HEK293 (cell line): ENCODE measurements at regions not wholly inside any gene's neighbourhood (a gene's known extent, or its start where the extent isn't known, plus 50 kb on each side); places are given as distances from the start of the nearest gene placed in this dataset.

Experiments used
- CTCF ChIA-PET: fragments of 350-600 bp; formaldehyde crosslinking; extraction: SDS; loops from one replicate; lab custom pipeline; 2021; ENCODE audit warnings: antibody characterized with exemption; lab: Yijun Ruan, JAX
- POLR2A ChIA-PET: fragments of 300-600 bp; formaldehyde crosslinking; extraction: SDS; loops from one replicate; lab custom pipeline; 2020; ENCODE audit warnings: antibody characterized with exemption, inconsistent platforms; lab: Yijun Ruan, JAX
- H3K27ac ChIP-seq: fragments of 200-500 bp; sonication (Bioruptor generic); 2 replicates; pipeline ENCODE4 v1.5.1; 2014; ENCODE audit warnings: low read depth, low read length, control low read depth, inconsistent platforms; ENCODE audit errors: extremely low read depth
- H3K36me3 ChIP-seq, 2 experiments: fragments of 200-500 bp in 1 of 2; sonication (Bioruptor generic) in 1 of 2; 1 replicate in 1 of 2; 2 replicates in 1 of 2; pipeline ENCODE4 v1.5.1; 2014 to 2017; ENCODE audit warnings: inconsistent platforms in 2 of 2, low read length in 2 of 2; ENCODE audit not compliant: control insufficient read depth in 2 of 2, insufficient read depth in 1 of 2
- H3K4me1 ChIP-seq: fragments of 200-500 bp; sonication (Bioruptor generic); 2 replicates; pipeline ENCODE4 v1.5.1; 2014; ENCODE audit warnings: mild to moderate bottlenecking, low read length, inconsistent platforms; ENCODE audit not compliant: control insufficient read depth, insufficient read depth
- H3K4me3 ChIP-seq: 2 replicates; pipeline ENCODE4 v1.5.1; 2011; ENCODE audit warnings: low read depth, mild to moderate bottlenecking, control low read depth, low read length, moderate library complexity
- H3K9me3 ChIP-seq: fragments of 200-500 bp; sonication (Bioruptor generic); 2 replicates; pipeline ENCODE4 v1.5.1; 2014; ENCODE audit warnings: low read depth, low read length, inconsistent platforms; ENCODE audit not compliant: control insufficient read depth, insufficient read depth
- GFI1B ChIP-seq: fragments of 450-650 bp; formaldehyde crosslinking; IDR thresholded peaks from 2 replicates; pipeline ENCODE4 v1.5.1; 2016; ENCODE audit warnings: missing biosample characterization, missing genetic modification characterization
- GLIS2 ChIP-seq: fragments of 450-650 bp; formaldehyde crosslinking; IDR thresholded peaks from 2 replicates; pipeline ENCODE4 v1.5.1; 2016; ENCODE audit warnings: missing biosample characterization, missing genetic modification characterization
- HOXC10 ChIP-seq: sonication (generic); formaldehyde crosslinking; IDR thresholded peaks from 2 replicates; pipeline ENCODE4 v1.8.1; 2023; ENCODE audit warnings: mild to moderate bottlenecking, missing genetic modification reagents
- IKZF3 ChIP-seq: fragments of 450-650 bp; IDR thresholded peaks from 2 replicates; pipeline ENCODE4 v1.5.0; 2018; ENCODE audit warnings: missing biosample characterization, mild to moderate bottlenecking, missing genetic modification characterization, moderate library complexity
- KLF8 ChIP-seq: fragments of 450-650 bp; formaldehyde crosslinking; IDR thresholded peaks from 2 replicates; pipeline ENCODE4 v1.5.1; 2016; ENCODE audit warnings: missing biosample characterization, missing genetic modification characterization
- YY2 ChIP-seq: fragments of 450-650 bp; formaldehyde crosslinking; IDR thresholded peaks from 2 replicates; pipeline ENCODE4 v1.5.1; 2016; ENCODE audit warnings: missing biosample characterization, missing genetic modification characterization
- ZBTB20 ChIP-seq: fragments of 450-650 bp; formaldehyde crosslinking; IDR thresholded peaks from 2 replicates; pipeline ENCODE4 v1.5.1; 2016; ENCODE audit warnings: missing biosample characterization, missing genetic modification characterization
- ZFP37 ChIP-seq: fragments of 450-650 bp; formaldehyde crosslinking; IDR thresholded peaks from 2 replicates; pipeline ENCODE4 v1.5.1; 2016; ENCODE audit warnings: missing biosample characterization, missing genetic modification characterization
- ZIC2 ChIP-seq: fragments of 450-650 bp; formaldehyde crosslinking; IDR thresholded peaks from 2 replicates; pipeline ENCODE4 v1.5.1; 2016; ENCODE audit warnings: missing biosample characterization, missing genetic modification characterization
- ZNF112 ChIP-seq: fragments of 450-650 bp; formaldehyde crosslinking; IDR thresholded peaks from 2 replicates; pipeline ENCODE4 v1.5.0; 2017; ENCODE audit warnings: missing biosample characterization, missing genetic modification characterization
- ZNF140 ChIP-seq: fragments of 450-650 bp; formaldehyde crosslinking; IDR thresholded peaks from 2 replicates; pipeline ENCODE4 v1.5.1; 2016; ENCODE audit warnings: missing biosample characterization, missing genetic modification characterization
- ZNF16 ChIP-seq: fragments of 450-650 bp; formaldehyde crosslinking; IDR thresholded peaks from 2 replicates; pipeline ENCODE4 v1.5.1; 2016; ENCODE audit warnings: low read depth, missing biosample characterization, missing genetic modification characterization
- ZNF2 ChIP-seq: fragments of 450-650 bp; formaldehyde crosslinking; IDR thresholded peaks from 2 replicates; pipeline ENCODE4 v1.5.1; 2016; ENCODE audit warnings: missing biosample characterization, missing genetic modification characterization
- ZNF521 ChIP-seq: fragments of 450-650 bp; formaldehyde crosslinking; IDR thresholded peaks from 2 replicates; pipeline ENCODE4 v1.5.1; 2017; ENCODE audit warnings: missing biosample characterization, mild to moderate bottlenecking, missing genetic modification characterization
- ZNF558 ChIP-seq: fragments of 450-650 bp; formaldehyde crosslinking; IDR thresholded peaks from 2 replicates; pipeline ENCODE4 v1.5.1; 2016; ENCODE audit warnings: missing biosample characterization, missing genetic modification characterization
- ZNF560 ChIP-seq: fragments of 450-650 bp; formaldehyde crosslinking; IDR thresholded peaks from 2 replicates; pipeline ENCODE4 v1.5.1; 2017; ENCODE audit warnings: missing biosample characterization, missing genetic modification characterization, borderline replicate concordance
- ZNF629 ChIP-seq: fragments of 450-650 bp; formaldehyde crosslinking; IDR thresholded peaks from 2 replicates; pipeline ENCODE4 v1.5.1; 2017; ENCODE audit warnings: missing biosample characterization, missing genetic modification characterization
- TF ChIP-seq, protein P1 (sequence below): fragments of 450-650 bp; formaldehyde crosslinking; IDR thresholded peaks from 2 replicates; pipeline ENCODE4 v1.5.1; 2017; ENCODE audit warnings: missing biosample characterization, missing genetic modification characterization
- TF ChIP-seq, protein P2 (sequence below): fragments of 450-650 bp; formaldehyde crosslinking; IDR thresholded peaks from 2 replicates; pipeline ENCODE4 v1.5.1; 2016; ENCODE audit warnings: missing biosample characterization, missing genetic modification characterization
- TF ChIP-seq, protein P3 (sequence below): fragments of 450-650 bp; formaldehyde crosslinking; IDR thresholded peaks from 2 replicates; pipeline ENCODE4 v1.5.1; 2016; ENCODE audit warnings: missing biosample characterization, missing genetic modification characterization
- TF ChIP-seq, protein P4 (sequence below): fragments of 450-650 bp; formaldehyde crosslinking; IDR thresholded peaks from 2 replicates; pipeline ENCODE4 v1.5.1; 2017; ENCODE audit warnings: missing biosample characterization, missing genetic modification characterization

DNA sequence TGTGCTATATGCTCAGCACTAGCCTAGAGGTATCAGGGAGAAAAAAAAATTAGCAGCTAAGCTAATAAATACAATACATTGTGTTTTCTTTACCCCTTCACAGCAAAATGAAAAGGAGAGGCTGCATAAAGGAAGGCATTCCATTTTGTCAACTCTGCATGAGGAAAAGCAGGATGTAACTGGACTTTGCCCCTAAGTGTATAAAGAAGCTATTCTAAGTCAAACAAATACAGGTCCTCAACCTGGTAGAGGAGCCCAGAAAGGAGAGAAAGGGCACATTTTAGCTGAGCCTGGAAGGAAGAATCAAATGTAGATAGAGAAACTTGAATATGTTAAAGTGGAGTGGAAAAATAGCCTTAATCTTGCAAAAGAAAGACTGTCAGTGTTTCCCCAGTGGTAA lies 89.0 kb upstream of the SPRED1 start:
- ChIA-PET POLR2A (no interaction called here), CTCF (no interaction called here)
- Histone ChIP-seq H3K4me1 (no peaks in the 10 kb centered on the region), H3K27ac (no peak overlapping the region), H3K36me3 (no peaks in the 10 kb centered on the region), H3K9me3 (no peaks in the 10 kb centered on the region), H3K4me3 (no peak overlapping the region)
- TF ChIP-seq, protein P1, sequence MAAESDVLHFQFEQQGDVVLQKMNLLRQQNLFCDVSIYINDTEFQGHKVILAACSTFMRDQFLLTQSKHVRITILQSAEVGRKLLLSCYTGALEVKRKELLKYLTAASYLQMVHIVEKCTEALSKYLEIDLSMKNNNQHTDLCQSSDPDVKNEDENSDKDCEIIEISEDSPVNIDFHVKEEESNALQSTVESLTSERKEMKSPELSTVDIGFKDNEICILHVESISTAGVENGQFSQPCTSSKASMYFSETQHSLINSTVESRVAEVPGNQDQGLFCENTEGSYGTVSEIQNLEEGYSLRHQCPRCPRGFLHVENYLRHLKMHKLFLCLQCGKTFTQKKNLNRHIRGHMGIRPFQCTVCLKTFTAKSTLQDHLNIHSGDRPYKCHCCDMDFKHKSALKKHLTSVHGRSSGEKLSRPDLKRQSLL (tag by site-specific recombination): no peak
- TF ChIP-seq IKZF3 (tag by site-specific recombination) (no peak), ZNF16 (tag by site-specific recombination) (no peak), ZNF629 (tag by site-specific recombination) (no peak), GFI1B (tag by site-specific recombination) (no peak), ZNF558 (tag by site-specific recombination) (no peak), YY2 (tag by site-specific recombination) (no peak)
- TF ChIP-seq, protein P2, sequence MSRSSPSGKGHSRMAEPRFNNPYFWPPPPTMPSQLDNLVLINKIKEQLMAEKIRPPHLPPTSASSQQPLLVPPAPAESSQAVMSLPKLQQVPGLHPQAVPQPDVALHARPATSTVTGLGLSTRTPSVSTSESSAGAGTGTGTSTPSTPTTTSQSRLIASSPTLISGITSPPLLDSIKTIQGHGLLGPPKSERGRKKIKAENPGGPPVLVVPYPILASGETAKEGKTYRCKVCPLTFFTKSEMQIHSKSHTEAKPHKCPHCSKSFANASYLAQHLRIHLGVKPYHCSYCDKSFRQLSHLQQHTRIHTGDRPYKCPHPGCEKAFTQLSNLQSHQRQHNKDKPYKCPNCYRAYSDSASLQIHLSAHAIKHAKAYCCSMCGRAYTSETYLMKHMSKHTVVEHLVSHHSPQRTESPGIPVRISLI (tag by site-specific recombination): no peak
- TF ChIP-seq, protein P3, sequence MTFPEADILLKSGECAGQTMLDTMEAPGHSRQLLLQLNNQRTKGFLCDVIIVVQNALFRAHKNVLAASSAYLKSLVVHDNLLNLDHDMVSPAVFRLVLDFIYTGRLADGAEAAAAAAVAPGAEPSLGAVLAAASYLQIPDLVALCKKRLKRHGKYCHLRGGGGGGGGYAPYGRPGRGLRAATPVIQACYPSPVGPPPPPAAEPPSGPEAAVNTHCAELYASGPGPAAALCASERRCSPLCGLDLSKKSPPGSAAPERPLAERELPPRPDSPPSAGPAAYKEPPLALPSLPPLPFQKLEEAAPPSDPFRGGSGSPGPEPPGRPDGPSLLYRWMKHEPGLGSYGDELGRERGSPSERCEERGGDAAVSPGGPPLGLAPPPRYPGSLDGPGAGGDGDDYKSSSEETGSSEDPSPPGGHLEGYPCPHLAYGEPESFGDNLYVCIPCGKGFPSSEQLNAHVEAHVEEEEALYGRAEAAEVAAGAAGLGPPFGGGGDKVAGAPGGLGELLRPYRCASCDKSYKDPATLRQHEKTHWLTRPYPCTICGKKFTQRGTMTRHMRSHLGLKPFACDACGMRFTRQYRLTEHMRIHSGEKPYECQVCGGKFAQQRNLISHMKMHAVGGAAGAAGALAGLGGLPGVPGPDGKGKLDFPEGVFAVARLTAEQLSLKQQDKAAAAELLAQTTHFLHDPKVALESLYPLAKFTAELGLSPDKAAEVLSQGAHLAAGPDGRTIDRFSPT: no peak

DNA sequence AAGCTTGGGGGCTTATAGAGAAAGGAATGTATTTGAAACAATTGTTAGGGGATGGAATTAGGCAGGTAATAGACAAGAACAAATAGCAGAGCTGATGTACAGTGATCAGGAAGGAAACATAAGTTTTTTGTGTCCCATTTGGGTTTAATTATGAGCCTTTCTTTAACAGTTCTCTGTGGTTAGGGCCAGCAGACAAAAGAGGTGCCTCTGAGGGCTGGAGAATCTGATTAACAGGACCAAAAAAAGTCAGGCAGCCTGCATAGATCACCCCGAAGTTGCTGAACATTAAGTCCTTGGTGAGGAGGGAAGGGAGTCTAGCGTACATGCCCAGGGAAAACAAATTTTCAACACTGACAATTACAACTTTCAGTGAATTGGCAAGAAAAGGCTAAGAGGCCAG lies 88.6 kb upstream of the SPRED1 start:
- Histone ChIP-seq H3K4me3 (no peak overlapping the region), H3K4me1 (no peaks in the 10 kb centered on the region), H3K9me3 (no peaks in the 10 kb centered on the region), H3K27ac (no peak overlapping the region), H3K36me3 (no peaks in the 10 kb centered on the region)
- TF ChIP-seq ZNF2 (no peak), ZFP37 (tag by site-specific recombination) (no peak), ZNF560 (tag by site-specific recombination) (no peak), HOXC10 (CRISPR knock-in tag) (no peak), ZIC2 (no peak), ZNF112 (tag by site-specific recombination) (no peak), GLIS2 (no peak), ZNF521 (tag by site-specific recombination) (no peak), ZNF140 (tag by site-specific recombination) (no peak), KLF8 (no peak), ZBTB20 (tag by site-specific recombination) (no peak)
- TF ChIP-seq, protein P4, sequence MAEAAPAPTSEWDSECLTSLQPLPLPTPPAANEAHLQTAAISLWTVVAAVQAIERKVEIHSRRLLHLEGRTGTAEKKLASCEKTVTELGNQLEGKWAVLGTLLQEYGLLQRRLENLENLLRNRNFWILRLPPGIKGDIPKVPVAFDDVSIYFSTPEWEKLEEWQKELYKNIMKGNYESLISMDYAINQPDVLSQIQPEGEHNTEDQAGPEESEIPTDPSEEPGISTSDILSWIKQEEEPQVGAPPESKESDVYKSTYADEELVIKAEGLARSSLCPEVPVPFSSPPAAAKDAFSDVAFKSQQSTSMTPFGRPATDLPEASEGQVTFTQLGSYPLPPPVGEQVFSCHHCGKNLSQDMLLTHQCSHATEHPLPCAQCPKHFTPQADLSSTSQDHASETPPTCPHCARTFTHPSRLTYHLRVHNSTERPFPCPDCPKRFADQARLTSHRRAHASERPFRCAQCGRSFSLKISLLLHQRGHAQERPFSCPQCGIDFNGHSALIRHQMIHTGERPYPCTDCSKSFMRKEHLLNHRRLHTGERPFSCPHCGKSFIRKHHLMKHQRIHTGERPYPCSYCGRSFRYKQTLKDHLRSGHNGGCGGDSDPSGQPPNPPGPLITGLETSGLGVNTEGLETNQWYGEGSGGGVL (tag by site-specific recombination): no peak
- ChIA-PET CTCF (interaction anchor here (0.6 kb wide), 1 partner anchor 536 kb away, joined by 3 read pairs; no protein-coding TSS in a partner anchor), POLR2A (no interaction called here)
